BE2C (cell line): ENCODE measurements at regions not wholly inside any gene's neighbourhood (a gene's known extent, or its start where the extent isn't known, plus 50 kb on each side); places are given as distances from the start of the nearest gene placed in this dataset.

Experiments
- DNase-seq: peaks from one replicate; pipeline ENCODE4 v3.0.0-alpha.2; 2020
- H3K27me3 ChIP-seq: fragments of 250-450 bp; sonication (Bioruptor Pico); 2 replicates; pipeline ENCODE4 v1.5.1; 2020; ENCODE audit warnings: mild to moderate bottlenecking
- H3K36me3 ChIP-seq: fragments of 250-450 bp; sonication (Bioruptor Pico); 2 replicates; pipeline ENCODE4 v1.5.1; 2020; ENCODE audit warnings: mild to moderate bottlenecking
- H3K4me1 ChIP-seq: fragments of 250-450 bp; sonication (Bioruptor Pico); 2 replicates; pipeline ENCODE4 v1.5.1; 2020
- H3K4me3 ChIP-seq: 2 replicates; pipeline ENCODE4 v1.5.1; 2011; ENCODE audit warnings: low read depth, low read length
- H3K9me3 ChIP-seq: fragments of 250-450 bp; sonication (Bioruptor Pico); 2 replicates; pipeline ENCODE4 v1.5.1; 2020
- CTCF ChIP-seq: IDR thresholded peaks from 2 replicates; pipeline ENCODE4 v1.5.1; 2012; ENCODE audit warnings: mild to moderate bottlenecking, low read depth, low read length

DNA sequence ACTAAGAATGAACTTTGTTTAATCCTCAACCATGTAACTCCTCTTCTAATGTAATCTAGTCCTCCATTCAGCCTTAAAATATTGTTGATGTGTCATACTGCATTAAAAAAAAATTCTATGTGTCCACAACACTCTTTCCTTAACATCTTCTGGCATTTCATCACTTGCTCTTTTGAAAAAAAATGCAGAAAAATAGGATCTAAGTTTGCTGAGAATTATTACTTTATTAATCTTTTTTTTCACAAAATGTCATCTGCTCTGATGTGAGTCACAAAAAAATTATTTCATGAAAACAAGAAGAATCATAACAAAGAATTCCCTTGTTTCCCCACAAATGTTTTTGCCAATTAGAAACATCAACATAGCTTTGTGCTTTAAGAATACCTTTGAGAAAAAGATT is 410.1 kb upstream of the MGAT4C start:
- Histone ChIP-seq H3K4me3 (no peak overlapping the region), H3K27me3 (no peaks in the 10 kb centered on the region), H3K36me3 (no peaks in the 10 kb centered on the region), H3K9me3 (no peaks in the 10 kb centered on the region), H3K4me1 (no peaks in the 10 kb centered on the region)
- no peak for TF ChIP-seq CTCF
- DNase-seq = no peak

GRCh38 chr12:86663716-86664115 is 407.5 kb upstream of the MGAT4C start:
- DNase-seq = no peak
- Histone ChIP-seq H3K4me3 (no peak overlapping the region), H3K27me3 (no peaks in the 10 kb centered on the region), H3K36me3 (no peaks in the 10 kb centered on the region), H3K4me1 (peaks cover 5% of the 10 kb centered on the region; the same call in 1 of the 2 replicates), H3K9me3 (no peaks in the 10 kb centered on the region)
- no peak for TF ChIP-seq CTCF

- H3K27me3 ChIP-seq = no peaks in the 10 kb centered on the region
- H3K4me1 ChIP-seq = peaks cover 5% of the 10 kb centered on the region; the same call in 1 of the 2 replicates
- no peaks in the 10 kb centered on the region for H3K36me3 ChIP-seq
- no peaks in the 10 kb centered on the region for H3K9me3 ChIP-seq
- TF ChIP-seq CTCF = no peak
- DNase-seq = no peak
- no peak overlapping the region for H3K4me3 ChIP-seq
These were observed 407.0 kb upstream of the MGAT4C start for GRCh38 chr12:86663173-86663572.

DNA sequence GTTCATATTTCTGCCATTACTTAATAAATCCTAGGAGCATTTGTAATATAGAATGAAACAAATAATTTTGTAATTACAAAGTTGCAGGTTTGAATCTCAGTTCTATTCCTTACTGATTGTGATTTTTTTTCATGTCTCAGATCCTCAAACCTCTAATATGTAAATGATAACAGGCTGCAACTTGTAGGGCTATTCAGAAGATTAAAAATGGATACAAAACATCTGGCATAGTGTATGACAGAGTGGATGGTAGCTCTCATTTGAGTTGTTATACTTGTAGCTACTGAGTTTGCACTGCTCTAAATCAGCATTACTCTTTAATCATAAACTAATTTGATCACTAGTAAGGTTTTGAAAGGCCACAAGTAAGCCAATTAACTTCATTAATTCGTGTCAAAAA is 406.3 kb upstream of the MGAT4C start:
- no peak for TF ChIP-seq CTCF
- Histone ChIP-seq H3K9me3 (no peaks in the 10 kb centered on the region), H3K27me3 (no peaks in the 10 kb centered on the region), H3K4me3 (no peak overlapping the region), H3K36me3 (no peaks in the 10 kb centered on the region), H3K4me1 (peaks cover 5% of the 10 kb centered on the region; the same call in 1 of the 2 replicates)
- DNase-seq = no peak

- no peak for DNase-seq
- H3K9me3 ChIP-seq = no peaks in the 10 kb centered on the region
- H3K4me3 ChIP-seq = no peak overlapping the region
- peaks cover 5% of the 10 kb centered on the region; the same call in 1 of the 2 replicates for H3K4me1 ChIP-seq
- no peak for TF ChIP-seq CTCF
- H3K27me3 ChIP-seq = no peaks in the 10 kb centered on the region
- H3K36me3 ChIP-seq = no peaks in the 10 kb centered on the region
These were observed 404.4 kb upstream of the MGAT4C start for GRCh38 chr12:86660488-86661147.

- peaks cover 5% of the 10 kb centered on the region; the same call in 1 of the 2 replicates for H3K4me1 ChIP-seq
These were observed 403.8 kb upstream of the MGAT4C start for GRCh38 chr12:86659985-86660384.

More at GRCh38 chr12:86659985-86660384, 403.8 kb upstream of the MGAT4C start:
- DNase-seq = no peak
- Histone ChIP-seq H3K36me3 (no peaks in the 10 kb centered on the region), H3K4me3 (no peak overlapping the region), H3K27me3 (no peaks in the 10 kb centered on the region), H3K9me3 (no peaks in the 10 kb centered on the region)
- no peak for TF ChIP-seq CTCF
